Upper lobe of left lung (tissue), 4 donors: ENCODE measurements at regions not wholly inside any gene's neighbourhood (a gene's known extent, or its start where the extent isn't known, plus 50 kb on each side); places are given as distances from the start of the nearest gene placed in this dataset.

Experiments used
- CTCF ChIP-seq, 6 experiments: fragments of 450-650 bp in 4 of 6; fragments of 200-600 bp in 2 of 6; sonication (generic) in 2 of 6; IDR thresholded peaks; one replicate each; pipeline ENCODE4 v1.5.1; 2016 to 2019; ENCODE audit warnings: antibody characterized with exemption in 6 of 6
- EP300 ChIP-seq, 4 donors: sonication (generic); formaldehyde crosslinking; IDR thresholded peaks; one replicate each; pipeline ENCODE4 v1.5.1; 2017; ENCODE audit warnings: antibody characterized with exemption in 4 of 4, control low read depth in 2 of 4
- POLR2A ChIP-seq, 4 donors: fragments of 450-650 bp; IDR thresholded peaks; one replicate each; pipeline ENCODE4 v1.5.1; 2016 to 2017; ENCODE audit warnings: antibody characterized with exemption in 4 of 4, mild to moderate bottlenecking in 2 of 4

GRCh38 chr6:93731306-93731705 lies 311.9 kb upstream of the EPHA7 start:
- TF ChIP-seq EP300 (IDR thresholded peaks at IDR 0.05): no peak
- TF ChIP-seq POLR2A (IDR thresholded peaks at IDR 0.05): no peak
- no peak for TF ChIP-seq CTCF (IDR thresholded peaks at IDR 0.05)
